GM12891 (cell line): ENCODE measurements at regions not wholly inside any gene's neighbourhood (a gene's known extent, or its start where the extent isn't known, plus 50 kb on each side); places are given as distances from the start of the nearest gene placed in this dataset.

Experiments used
- POLR2A ChIP-seq: IDR thresholded peaks from 2 replicates; pipeline ENCODE4 v1.6.1; 2011; ENCODE audit warnings: low read depth, low read length, control low read depth
- POLR2AphosphoS5 ChIP-seq: IDR thresholded peaks from 2 replicates; pipeline ENCODE4 v1.6.1; 2011; ENCODE audit warnings: low read depth, low read length, control low read depth
- POU2F2 ChIP-seq: IDR thresholded peaks from 2 replicates; pipeline ENCODE4 v1.6.1; 2011; ENCODE audit warnings: low read depth, mild to moderate bottlenecking, control low read depth, low read length, moderate library complexity
- SPI1 ChIP-seq: IDR thresholded peaks from 2 replicates; pipeline ENCODE4 v1.6.1; 2011; ENCODE audit warnings: low read depth, low read length, control low read depth
- TAF1 ChIP-seq: IDR thresholded peaks from 2 replicates; pipeline ENCODE4 v1.6.1; 2011; ENCODE audit warnings: low read depth, low read length, control low read depth

DNA sequence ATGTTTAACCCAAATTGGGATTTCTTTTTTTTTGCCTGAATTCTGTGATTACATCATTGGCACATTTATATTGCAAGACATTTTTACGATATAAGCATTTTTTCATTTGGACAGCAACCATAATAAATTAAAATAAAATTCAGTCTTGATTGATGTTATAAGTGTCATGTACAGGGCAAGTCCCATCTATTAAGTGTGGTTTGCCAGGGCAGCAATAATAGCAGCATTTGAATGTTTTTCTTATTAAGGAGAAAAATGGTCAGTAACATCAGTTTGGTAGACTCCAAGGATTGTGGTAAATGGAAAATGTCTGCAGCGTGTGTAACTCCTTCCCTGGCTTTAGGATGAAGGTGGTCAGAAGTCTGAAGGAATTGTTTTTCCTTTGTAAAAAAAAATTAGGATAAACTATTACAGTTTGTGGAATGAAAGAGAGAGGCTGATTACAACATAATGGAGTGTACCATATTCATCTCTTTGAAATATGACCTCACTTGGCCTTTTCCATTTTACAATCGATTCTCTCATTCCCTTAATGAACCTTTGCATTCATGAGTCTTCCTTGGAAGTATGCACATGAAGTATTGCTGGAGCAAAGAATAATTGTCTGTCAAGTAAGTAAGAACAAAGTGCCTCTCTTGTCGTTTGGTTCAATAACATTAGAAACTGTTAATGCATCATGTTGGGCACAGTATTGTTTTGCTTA lies 405.4 kb upstream of the THRB start:
- TF ChIP-seq POLR2A (no peak), POU2F2 (no peak), POLR2AphosphoS5 (no peak), SPI1 (no peak), TAF1 (no peak)
